ENCODE measurements at regions not wholly inside any gene's neighbourhood (a gene's known extent, or its start where the extent isn't known, plus 50 kb on each side); places are given as distances from the start of the nearest gene placed in this dataset.

DNA sequence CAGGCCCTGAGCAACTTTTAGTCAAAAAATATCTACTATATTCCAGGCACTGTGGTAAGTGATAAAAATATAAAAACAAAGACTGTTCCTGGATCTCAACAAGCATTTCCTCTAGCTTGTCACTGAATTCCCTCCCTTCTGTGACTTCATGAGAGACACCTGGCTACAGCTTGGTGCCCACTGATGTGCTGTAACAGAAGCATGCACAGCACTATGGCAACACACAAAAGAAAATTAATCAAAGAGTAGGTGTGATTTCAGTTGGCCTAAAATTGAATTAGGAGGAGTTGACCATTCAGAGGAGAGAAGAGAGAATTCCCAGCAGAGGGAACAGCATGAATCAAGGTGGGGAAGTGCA, 158.9 kb upstream of the LPP start:
- DNase-seq (ENCODE audit: low spot score) (no peak), ATAC-seq (no peak)
- Mint-ChIP-seq H3K36me3 (peaks cover 3% of the 10 kb centered on the region; the same call in 1 of the 2 replicates), H3K4me3 (no peak overlapping the region), H3K27me3 (ENCODE audit: low read depth) (peaks cover 9% of the 10 kb centered on the region; the same call in 1 of the 2 replicates), H3K9me3 (peaks cover 15% of the 10 kb centered on the region), H3K27ac (no peak overlapping the region), H3K4me1 (peaks cover 57% of the 10 kb centered on the region)
- POLR2A ChIA-PET = no interaction called here
- CTCF ChIA-PET = no interaction called here
- TF ChIP-seq NR2C2 (CRISPR knock-in tag; IDR thresholded peaks at IDR 0.05) (no peak), TEAD4 (CRISPR knock-in tag; IDR thresholded peaks at IDR 0.05) (no peak), EMX1 (CRISPR knock-in tag; IDR thresholded peaks at IDR 0.05) (no peak), ESRRA (CRISPR knock-in tag; IDR thresholded peaks at IDR 0.05; ENCODE audit: borderline replicate concordance) (no peak), ZNF121 (CRISPR knock-in tag; IDR thresholded peaks at IDR 0.05) (no peak), OVOL2 (CRISPR knock-in tag; IDR thresholded peaks at IDR 0.05; ENCODE audit: borderline replicate concordance) (no peak), KAT7 (CRISPR knock-in tag; IDR thresholded peaks at IDR 0.05; ENCODE audit: borderline replicate concordance) (no peak), ELF4 (CRISPR knock-in tag; IDR thresholded peaks at IDR 0.05; ENCODE audit: low read depth) (no peak), ZNF317 (CRISPR knock-in tag; IDR thresholded peaks at IDR 0.05; ENCODE audit: borderline replicate concordance, low read depth) (no peak), CREM (CRISPR knock-in tag; IDR thresholded peaks at IDR 0.05) (no peak), TP53 (CRISPR knock-in tag; IDR thresholded peaks at IDR 0.05) (no peak), IRF2 (CRISPR knock-in tag; IDR thresholded peaks at IDR 0.05; ENCODE audit: borderline replicate concordance, low read depth) (no peak), SOX15 (CRISPR knock-in tag; IDR thresholded peaks at IDR 0.05) (no peak)
- TF ChIP-seq, protein P1, sequence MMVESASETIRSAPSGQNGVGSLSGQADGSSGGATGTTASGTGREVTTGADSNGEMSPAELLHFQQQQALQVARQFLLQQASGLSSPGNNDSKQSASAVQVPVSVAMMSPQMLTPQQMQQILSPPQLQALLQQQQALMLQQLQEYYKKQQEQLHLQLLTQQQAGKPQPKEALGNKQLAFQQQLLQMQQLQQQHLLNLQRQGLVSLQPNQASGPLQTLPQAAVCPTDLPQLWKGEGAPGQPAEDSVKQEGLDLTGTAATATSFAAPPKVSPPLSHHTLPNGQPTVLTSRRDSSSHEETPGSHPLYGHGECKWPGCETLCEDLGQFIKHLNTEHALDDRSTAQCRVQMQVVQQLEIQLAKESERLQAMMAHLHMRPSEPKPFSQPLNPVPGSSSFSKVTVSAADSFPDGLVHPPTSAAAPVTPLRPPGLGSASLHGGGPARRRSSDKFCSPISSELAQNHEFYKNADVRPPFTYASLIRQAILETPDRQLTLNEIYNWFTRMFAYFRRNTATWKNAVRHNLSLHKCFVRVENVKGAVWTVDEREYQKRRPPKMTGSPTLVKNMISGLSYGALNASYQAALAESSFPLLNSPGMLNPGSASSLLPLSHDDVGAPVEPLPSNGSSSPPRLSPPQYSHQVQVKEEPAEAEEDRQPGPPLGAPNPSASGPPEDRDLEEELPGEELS (CRISPR knock-in tag; IDR thresholded peaks at IDR 0.05) = no peak
- TF ChIP-seq, protein P2, sequence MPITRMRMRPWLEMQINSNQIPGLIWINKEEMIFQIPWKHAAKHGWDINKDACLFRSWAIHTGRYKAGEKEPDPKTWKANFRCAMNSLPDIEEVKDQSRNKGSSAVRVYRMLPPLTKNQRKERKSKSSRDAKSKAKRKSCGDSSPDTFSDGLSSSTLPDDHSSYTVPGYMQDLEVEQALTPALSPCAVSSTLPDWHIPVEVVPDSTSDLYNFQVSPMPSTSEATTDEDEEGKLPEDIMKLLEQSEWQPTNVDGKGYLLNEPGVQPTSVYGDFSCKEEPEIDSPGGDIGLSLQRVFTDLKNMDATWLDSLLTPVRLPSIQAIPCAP (CRISPR knock-in tag; IDR thresholded peaks at IDR 0.05) = no peak
- TF ChIP-seq, protein P3, sequence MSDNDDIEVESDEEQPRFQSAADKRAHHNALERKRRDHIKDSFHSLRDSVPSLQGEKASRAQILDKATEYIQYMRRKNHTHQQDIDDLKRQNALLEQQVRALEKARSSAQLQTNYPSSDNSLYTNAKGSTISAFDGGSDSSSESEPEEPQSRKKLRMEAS (CRISPR knock-in tag; IDR thresholded peaks at IDR 0.05) = no peak
- TF ChIP-seq, protein P4, sequence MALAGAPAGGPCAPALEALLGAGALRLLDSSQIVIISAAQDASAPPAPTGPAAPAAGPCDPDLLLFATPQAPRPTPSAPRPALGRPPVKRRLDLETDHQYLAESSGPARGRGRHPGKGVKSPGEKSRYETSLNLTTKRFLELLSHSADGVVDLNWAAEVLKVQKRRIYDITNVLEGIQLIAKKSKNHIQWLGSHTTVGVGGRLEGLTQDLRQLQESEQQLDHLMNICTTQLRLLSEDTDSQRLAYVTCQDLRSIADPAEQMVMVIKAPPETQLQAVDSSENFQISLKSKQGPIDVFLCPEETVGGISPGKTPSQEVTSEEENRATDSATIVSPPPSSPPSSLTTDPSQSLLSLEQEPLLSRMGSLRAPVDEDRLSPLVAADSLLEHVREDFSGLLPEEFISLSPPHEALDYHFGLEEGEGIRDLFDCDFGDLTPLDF (CRISPR knock-in tag; IDR thresholded peaks at IDR 0.05) = no peak
- TF ChIP-seq, protein P5, sequence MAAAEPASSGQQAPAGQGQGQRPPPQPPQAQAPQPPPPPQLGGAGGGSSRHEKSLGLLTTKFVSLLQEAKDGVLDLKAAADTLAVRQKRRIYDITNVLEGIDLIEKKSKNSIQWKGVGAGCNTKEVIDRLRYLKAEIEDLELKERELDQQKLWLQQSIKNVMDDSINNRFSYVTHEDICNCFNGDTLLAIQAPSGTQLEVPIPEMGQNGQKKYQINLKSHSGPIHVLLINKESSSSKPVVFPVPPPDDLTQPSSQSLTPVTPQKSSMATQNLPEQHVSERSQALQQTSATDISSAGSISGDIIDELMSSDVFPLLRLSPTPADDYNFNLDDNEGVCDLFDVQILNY (CRISPR knock-in tag; IDR thresholded peaks at IDR 0.05) = no peak
- TF ChIP-seq, protein P6, sequence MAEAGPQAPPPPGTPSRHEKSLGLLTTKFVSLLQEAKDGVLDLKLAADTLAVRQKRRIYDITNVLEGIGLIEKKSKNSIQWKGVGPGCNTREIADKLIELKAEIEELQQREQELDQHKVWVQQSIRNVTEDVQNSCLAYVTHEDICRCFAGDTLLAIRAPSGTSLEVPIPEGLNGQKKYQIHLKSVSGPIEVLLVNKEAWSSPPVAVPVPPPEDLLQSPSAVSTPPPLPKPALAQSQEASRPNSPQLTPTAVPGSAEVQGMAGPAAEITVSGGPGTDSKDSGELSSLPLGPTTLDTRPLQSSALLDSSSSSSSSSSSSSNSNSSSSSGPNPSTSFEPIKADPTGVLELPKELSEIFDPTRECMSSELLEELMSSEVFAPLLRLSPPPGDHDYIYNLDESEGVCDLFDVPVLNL (CRISPR knock-in tag; IDR thresholded peaks at IDR 0.05; ENCODE audit: borderline replicate concordance, low read depth) = no peak

DNA sequence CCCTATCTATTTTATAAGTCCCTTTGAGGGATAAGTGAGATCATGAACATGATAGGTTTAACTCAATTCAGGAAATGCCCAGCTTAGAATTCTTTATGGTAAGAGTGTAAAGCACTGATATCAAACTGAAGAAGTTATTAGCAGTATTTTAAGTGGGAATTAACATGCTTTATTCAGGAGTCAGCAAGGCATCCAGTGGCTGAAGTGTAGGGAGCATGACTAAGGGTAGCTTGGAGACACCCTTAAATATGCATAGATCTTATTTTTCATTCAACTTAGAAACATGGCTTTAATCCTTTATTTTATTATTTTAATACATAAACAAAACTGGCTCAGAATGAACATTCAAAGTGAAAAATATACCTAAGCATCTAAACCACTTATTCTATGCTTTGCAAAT, 158.3 kb upstream of the LPP start:
- Mint-ChIP-seq H3K27me3 (ENCODE audit: low read depth) (peaks cover 9% of the 10 kb centered on the region; the same call in 1 of the 2 replicates), H3K36me3 (peaks cover 3% of the 10 kb centered on the region; the same call in 1 of the 2 replicates), H3K27ac (no peak overlapping the region), H3K4me1 (peaks cover 55% of the 10 kb centered on the region), H3K4me3 (no peak overlapping the region), H3K9me3 (peaks cover 15% of the 10 kb centered on the region)
- ChIA-PET CTCF (no interaction called here), POLR2A (no interaction called here)
- ATAC-seq = no peak
- no peak for DNase-seq (ENCODE audit: low spot score)
- TF ChIP-seq, protein P7, sequence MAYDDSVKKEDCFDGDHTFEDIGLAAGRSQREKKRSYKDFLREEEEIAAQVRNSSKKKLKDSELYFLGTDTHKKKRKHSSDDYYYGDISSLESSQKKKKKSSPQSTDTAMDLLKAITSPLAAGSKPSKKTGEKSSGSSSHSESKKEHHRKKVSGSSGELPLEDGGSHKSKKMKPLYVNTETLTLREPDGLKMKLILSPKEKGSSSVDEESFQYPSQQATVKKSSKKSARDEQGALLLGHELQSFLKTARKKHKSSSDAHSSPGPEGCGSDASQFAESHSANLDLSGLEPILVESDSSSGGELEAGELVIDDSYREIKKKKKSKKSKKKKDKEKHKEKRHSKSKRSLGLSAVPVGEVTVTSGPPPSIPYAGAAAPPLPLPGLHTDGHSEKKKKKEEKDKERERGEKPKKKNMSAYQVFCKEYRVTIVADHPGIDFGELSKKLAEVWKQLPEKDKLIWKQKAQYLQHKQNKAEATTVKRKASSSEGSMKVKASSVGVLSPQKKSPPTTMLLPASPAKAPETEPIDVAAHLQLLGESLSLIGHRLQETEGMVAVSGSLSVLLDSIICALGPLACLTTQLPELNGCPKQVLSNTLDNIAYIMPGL (CRISPR knock-in tag; IDR thresholded peaks at IDR 0.05) = no peak
- TF ChIP-seq MXD4 (CRISPR knock-in tag; IDR thresholded peaks at IDR 0.05; ENCODE audit: borderline replicate concordance) = no peak
- TF ChIP-seq SP1 (CRISPR knock-in tag; conservative IDR thresholded peaks at IDR 0.05) = no peak
- TF ChIP-seq JUN (CRISPR knock-in tag; IDR thresholded peaks at IDR 0.05) = no peak
- TF ChIP-seq, protein P8, sequence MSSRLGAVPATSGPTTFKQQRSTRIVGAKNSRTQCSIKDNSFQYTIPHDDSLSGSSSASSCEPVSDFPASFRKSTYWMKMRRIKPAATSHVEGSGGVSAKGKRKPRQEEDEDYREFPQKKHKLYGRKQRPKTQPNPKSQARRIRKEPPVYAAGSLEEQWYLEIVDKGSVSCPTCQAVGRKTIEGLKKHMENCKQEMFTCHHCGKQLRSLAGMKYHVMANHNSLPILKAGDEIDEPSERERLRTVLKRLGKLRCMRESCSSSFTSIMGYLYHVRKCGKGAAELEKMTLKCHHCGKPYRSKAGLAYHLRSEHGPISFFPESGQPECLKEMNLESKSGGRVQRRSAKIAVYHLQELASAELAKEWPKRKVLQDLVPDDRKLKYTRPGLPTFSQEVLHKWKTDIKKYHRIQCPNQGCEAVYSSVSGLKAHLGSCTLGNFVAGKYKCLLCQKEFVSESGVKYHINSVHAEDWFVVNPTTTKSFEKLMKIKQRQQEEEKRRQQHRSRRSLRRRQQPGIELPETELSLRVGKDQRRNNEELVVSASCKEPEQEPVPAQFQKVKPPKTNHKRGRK (CRISPR knock-in tag; IDR thresholded peaks at IDR 0.05; ENCODE audit: borderline replicate concordance) = no peak
- no peak for TF ChIP-seq ZBTB21 (CRISPR knock-in tag; IDR thresholded peaks at IDR 0.05; ENCODE audit: borderline replicate concordance)
- TF ChIP-seq ZNF232 (CRISPR knock-in tag; IDR thresholded peaks at IDR 0.05) = no peak

All from WTC11 (cell line).